GM18858 (cell line): ENCODE measurements at regions not wholly inside any gene's neighbourhood (a gene's known extent, or its start where the extent isn't known, plus 50 kb on each side); places are given as distances from the start of the nearest gene placed in this dataset.
"Not testable (repeated sequence)": the region's sequence is repeated elsewhere in the genome, so short reads cannot be mapped to it uniquely, and the experiment has no call there.

Experiments
- ATAC-seq: cut with Tn5 transposase; IDR thresholded peaks from one replicate; pipeline ENCODE4 v1.9.1; 2021; ENCODE audit not compliant: unreplicated experiment

DNA sequence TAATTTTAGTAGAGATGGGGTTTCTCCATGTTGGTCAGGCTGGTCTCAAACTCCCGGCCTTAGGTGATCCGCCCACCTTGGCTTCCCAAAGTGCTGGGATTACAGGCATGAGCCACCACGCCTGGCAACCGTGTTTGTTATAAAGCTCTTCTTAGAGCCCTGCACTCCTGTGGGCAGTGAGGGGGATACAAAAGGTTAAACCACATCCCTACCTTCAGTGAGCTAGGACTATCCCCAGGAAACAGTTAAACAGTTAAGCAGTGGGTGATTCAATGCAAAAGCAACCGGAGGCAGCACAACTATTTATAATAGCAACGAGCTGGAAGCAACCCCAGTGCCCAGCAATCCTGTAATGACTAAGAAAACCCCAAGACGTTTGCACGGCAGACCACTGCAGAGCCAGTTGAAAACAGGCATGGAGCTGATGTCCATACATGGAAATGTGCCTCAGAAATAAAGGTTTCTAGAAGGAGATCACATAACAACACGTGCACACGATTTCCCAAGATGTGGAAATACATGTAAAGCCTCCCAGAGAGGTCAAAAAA is 107.2 kb upstream of the LYZL2 start:
- peak; percentile 92 for ATAC-seq

DNA sequence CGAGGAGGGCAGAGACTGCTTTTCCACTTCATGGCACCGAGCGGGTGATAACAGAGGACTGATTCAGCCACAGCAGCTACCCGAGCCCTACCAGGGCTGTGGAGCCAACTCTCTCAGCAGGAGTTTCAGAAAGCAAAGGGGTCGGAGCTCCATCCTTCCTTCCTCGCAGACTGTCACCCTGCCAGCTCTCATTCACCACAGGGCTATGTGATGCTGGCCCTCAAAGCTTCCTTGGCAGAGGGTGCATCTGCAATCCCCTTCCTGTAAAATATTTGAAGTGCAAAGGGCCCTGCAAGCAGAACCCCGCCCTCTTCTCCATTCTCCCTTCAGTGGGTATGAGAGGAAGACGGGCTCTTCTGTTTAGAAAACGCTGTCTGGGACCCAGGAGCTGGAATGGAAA is 105.3 kb upstream of the LYZL2 start:
- ATAC-seq, result no peak

DNA sequence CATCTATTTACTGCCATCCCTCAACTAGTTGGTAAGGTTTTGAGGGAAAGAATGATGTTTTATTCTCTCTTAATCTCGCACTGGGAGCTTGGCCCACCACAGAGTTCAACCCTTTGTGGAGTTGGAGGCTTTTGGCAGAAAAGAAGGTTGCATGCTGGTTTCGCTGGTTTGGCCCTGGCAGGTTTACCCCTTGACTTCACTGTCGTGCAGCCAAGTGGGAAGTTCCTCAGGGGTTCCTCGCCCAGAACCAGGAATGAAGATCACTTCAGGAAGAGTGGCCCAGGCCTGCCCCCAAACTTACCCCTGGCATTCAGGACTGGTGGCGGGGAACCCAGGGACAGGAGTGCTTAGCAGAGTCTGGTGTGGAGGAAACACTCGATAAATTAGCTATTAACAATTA is 103.1 kb upstream of the LYZL2 start:
- no peak for ATAC-seq

DNA sequence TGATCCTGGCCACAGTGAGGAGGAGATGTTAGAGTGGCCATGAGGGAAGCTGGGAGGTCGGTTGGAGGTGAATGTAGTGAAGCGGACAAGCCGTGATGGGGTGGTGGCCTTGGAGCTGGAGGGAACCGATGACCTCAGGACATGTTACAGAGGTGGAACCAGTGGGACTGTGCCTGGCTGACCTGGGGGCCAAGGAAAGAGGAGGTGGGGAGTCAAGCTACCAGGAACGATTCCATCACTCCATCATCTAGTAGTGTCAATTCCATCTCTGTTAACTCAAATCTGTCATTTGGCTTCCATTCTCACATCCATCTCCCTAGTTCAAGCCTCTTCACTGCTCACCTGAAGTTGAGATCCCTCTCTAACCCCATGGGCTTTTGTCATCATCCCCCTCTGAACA is 102.4 kb upstream of the LYZL2 start:
- ATAC-seq, result no peak

DNA sequence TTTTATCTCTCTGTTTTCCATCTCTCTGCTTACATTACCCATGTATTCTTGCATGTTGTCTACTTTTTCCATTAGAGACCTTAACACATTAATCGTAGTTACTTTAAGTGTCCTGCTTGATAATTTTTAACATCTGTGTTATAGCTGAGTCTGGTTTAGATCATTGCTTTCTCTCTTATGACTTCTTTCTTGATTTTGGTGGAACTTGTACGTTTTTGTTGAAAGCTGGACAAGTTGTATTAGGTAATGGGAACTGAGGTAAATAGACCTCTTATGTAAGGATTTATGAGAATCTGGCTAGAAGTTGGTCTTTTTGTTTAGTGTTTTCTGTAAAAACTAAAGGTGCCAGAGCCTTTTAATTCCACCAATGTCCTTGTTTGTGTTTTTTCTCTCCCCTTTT is 100.8 kb upstream of the LYZL2 start:
- ATAC-seq, result no peak

DNA sequence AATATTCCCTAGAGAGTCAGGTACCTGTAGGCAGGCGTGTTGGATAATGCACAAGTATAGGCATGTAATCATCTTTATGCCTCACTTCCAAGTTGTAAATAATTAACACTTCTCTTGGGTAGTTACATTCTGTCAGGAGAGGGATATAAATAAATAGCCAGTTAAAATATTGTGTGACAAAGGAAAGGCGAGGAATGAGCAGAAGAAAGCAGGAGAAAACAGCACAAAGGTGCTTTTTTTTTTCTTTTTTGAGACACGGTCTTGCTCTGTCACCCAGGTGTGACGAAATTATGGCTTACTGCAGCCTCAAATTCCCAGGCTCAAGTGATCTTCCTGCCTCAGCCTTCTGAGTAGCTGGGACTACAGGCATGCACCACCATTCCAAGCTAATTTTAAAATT is 99.2 kb upstream of the LYZL2 start:
- ATAC-seq, result no peak

DNA sequence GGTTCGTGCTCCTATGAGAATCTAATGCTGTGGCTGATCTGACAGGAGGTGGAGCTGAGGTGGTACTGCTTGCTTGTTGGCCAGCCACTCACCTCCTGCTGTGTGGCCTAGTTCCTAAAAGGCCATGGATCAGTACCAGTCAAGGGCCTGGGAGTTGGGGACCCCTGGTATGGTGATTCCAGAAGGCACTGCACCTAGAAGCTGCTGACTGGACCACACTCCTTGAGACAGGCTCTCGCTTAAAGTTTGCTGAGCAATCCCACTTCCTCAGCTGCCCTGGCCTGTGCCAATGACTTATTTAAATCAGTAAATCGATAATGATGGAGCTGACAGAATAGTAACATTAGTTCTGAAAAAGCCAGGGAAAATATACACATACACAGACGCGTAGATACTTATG is 98.6 kb upstream of the LYZL2 start:
- ATAC-seq, result no peak

DNA sequence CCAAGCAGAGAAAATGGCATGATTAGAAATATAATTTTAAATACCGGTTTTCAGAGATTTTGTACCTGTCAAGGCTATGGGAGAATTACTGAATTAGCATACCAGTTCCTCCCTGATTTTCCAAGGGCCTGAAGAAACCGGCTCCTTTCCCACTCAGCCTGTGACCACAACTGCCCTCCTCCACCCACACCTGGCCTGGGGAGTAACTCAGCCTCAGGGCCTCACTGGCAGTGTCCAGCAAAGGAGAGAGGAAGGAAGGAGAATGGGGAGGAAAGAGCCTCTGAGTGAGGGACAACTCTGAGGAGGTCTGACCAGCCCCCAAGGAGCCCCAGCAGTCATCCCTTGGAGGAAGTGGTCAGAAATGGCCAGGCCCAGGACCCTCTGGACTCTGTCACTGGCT is 98.0 kb upstream of the LYZL2 start:
- ATAC-seq, result no peak

DNA sequence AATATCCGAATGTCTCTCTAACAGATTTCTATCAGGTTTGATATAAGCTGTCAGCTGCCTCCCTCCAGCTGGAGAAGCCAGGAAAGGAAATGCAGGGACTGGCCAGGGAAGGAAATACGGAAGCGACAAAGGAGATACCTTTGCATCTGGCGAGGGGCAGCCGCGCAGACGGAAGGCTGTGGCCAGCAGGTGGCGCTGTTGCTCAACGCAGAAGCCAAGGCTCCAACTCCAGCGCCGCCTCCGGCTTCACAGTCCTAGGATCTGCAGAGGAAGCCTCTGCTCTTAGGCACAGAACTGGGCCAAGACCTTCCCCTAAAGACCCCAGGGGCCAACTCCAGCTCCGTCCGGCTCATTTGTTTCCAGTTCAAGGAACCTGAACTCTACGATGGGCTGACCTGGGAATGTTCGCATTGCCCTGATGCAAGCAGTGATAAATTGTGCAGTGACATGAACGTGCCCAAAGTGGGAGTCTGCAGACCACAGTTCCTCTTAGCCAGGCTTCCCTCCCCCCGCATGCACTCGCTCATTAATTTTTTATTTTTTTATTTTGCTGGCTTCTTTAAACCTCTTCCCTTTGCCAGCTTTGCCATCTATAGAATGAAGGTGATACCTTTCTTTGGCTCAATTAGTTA is 97.3 kb upstream of the LYZL2 start:
- ATAC-seq, result peak; percentile 68

DNA sequence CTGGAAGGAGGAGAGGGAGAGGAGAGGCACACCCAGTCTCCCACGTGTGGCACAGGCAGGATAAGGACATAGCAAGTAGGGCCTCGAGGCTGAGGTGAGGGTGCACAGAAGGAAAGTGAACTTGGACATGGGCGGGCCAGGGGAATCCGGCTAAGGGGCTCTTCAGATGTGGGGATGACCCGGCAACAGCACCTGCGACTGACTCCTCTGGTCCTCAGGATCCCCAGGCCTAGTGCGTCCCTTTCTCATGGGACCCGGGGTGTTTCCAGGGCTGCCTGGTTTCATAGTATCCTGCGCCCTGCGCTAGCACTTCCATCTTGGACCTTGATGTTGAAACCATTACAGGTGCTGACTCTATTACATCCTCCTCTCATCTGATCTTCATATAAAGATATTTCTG is 96.1 kb upstream of the LYZL2 start:
- no peak for ATAC-seq

DNA sequence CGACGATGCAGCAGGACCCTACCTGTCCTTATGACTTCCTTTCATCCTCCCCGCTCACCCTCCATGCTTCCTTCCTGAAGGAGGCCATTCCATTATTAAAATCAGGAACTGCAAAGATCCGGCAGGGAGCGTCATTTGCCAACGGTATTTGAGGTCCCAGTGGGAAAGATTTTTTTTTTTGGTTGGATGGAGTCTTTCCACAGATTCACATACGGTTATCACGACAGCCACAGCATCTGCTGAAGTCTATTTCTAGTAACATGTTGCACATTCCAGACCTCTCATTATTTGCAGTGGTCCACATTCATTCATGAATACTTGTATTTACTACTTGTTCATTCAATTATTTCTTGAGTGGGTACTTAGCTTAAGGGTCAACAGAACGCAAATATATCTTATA is 94.7 kb upstream of the LYZL2 start:
- ATAC-seq, result no peak

DNA sequence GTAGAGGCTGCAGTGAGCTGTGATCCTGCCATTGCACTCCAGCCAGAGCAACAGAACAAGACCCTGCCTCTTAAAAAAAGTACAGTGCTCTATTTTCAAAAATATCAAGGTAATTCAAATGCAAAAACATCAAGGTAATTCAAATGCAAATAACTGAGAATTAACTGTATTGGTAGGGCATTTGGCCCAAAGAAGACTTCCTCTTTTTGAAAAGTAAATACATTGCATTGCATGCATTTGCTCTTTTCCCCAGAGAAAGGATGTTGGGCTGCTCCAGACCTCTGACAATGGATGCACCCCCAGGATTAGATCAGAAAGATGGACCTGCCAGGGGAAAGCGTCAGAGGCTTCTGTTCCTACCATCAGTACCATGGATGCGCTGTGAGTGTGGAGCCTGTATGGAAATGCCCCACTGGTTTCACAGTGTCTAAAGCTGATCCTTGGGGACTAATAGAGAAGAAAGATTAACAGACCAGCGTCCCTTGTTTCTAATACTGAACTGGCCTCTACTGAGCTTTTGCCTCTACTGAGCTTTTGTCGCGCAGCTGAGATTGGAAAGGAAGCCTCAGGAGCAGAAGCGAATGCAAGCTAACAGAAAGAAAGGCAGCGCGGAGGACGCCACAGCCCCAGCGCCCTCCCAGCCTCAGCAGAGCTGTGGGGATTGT is 93.5 kb upstream of the LYZL2 start:
- ATAC-seq, result no peak

DNA sequence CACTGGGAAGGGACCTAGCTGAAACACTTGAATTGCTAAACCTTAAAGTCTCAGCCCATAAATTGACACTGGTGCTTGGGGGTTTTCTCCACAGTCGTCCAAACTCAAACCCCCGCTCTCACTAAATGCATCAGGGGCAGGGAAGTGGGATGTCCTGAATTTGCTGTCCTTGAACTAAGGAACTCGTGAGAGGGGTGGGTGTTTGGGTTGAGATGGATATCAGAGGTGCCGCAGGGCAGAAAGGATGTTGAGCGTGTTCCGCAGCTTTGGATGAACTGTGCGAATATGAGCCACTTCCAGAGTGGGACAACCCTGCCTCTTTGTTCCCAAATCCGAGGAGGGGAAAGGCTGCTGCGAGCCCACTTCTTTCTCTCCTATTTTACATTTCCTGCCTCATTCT is 90.3 kb upstream of the LYZL2 start:
- no peak for ATAC-seq

DNA sequence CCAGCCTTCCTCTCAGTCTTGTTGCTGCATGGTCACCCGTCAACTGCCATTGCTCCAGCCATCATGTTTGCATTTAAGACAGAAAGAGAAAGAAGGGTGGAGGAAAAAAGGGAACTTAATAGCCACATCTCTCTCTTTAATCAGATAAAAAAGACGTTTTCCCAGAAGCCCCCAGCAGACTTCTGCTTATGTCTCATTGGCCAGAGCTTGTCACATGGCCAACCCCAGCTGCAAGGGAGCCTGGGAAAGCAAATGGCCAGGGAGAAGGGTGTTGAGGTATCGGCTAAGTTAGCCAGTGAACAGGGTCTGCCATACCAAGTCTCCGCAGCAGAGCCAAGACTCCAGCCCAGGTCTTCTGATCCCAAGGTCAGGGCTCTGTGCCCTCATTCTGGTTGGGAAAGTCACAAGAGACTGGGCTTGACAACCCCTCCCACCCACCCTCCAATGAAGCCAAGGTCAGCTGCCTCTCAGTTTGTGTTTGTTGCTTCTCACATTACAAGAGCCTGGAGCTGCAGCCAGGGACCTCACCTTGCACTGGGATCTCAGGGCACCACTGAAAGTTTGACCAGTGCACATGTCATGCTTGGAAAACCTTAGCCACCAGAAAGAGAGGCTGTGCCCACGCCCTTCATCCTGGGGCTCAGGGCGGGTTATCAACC is 80.3 kb upstream of the LYZL2 start:
- ATAC-seq, result no peak

DNA sequence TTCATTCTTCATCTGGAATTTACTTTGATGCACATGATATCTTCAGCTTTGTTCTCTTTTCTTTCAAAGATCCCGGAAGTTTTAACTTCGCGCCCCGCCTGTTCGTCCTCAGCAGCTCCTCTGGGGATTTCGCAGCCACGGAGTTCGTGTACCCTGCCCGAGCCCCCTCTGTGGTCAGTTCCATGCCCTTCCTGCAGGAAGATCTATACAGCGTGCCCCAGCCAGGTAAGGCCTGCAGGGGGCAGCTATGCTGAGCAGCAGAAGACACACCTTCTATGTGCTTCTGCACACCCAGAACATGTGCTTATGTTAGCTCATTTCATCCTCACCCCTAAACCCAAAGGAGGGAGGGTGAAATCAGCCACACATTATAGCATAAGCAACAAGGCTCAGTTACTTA is 79.7 kb upstream of the LYZL2 start:
- ATAC-seq, result no peak

DNA sequence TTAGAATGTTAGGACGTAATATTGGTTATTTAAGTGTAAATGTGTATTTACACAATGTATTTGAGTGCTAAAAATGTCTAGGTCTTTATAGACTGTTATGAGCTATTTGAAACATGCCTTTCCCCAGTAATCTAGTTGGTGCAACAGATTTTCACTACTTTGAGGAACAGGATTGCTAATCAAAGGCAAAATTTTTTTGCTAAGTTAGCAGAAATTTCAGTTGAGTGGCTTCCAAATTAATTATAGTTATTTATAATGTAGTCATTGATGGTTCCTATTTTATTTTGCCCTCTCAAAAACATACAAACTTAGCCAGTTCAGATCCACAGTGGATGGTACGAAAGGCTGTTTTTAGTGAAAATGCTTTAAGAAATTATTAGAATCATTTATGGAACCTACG is 78.7 kb upstream of the LYZL2 start:
- no peak for ATAC-seq

DNA sequence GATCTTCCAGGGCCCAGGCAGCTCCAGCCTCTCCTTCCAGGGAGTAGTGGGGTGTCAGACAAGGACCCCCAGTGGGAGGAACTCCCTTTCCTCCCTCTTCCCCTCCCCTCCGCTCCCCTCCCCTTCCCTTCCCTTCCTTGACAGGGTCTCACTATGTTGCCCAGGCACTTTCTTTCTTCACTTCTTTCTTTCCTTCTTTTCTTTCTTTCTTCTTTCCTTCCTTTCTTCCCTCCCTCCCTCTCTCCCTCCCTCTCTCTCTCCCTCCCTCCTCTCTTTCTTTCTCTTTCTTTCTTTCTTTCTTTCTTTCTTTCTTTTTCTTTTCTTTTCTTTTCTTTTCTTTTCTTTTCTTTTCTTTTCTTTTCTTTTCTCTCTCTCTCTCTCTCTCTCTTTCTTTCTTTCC is 76.6 kb upstream of the LYZL2 start:
- ATAC-seq, result not testable (repeated sequence)

DNA sequence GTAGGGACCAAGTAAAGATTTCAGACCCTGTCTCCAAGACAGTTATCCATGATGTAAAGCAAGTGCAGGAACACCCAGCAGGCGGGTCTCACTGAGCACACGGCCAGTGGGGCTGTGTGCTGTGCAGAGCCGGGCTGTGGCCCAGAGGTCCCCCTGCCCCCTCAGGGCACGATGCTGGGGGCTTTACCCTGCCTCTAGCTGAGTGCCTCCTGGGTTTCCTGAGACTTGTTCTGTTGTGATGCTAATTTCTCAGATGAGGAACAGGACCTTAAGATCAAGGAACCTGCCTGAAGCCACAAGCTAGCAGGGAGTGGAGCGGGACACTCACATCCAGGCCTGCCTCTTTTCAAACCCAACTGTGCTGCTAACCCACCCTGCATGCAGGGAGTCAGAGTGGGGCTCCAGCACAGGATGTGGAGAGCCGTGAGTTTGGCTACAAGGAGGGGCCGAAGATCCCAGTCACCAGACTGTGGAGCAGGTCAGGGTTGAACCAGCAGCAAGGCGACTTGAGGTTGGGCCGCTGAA is 76.1 kb upstream of the LYZL2 start:
- peak; percentile 10 for ATAC-seq

DNA sequence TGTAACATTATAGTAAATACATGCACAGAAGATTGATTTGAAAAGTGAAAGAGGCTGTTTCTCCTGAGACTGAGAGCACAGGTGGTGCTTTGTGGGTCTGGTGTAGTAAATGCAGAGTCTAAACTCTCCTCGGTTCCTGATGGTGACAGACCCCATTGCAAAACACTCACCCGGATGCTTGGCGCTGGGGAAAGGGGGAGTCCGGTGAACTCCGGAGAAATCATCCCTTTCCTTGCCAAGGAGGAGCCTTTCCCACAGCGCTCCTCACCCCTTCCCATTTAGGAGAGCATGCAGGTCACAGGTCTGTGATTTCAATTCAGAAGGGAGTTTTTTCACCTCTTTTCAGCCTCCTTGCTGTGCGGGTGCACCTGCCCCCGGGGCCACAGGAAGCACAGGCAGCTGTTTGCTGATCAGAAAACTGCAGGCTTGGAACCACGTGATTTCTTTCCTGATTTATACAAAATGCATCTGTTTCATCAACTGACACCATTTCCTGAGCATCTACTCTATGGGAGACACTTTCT is 75.6 kb upstream of the LYZL2 start:
- ATAC-seq, result peak; percentile 33

DNA sequence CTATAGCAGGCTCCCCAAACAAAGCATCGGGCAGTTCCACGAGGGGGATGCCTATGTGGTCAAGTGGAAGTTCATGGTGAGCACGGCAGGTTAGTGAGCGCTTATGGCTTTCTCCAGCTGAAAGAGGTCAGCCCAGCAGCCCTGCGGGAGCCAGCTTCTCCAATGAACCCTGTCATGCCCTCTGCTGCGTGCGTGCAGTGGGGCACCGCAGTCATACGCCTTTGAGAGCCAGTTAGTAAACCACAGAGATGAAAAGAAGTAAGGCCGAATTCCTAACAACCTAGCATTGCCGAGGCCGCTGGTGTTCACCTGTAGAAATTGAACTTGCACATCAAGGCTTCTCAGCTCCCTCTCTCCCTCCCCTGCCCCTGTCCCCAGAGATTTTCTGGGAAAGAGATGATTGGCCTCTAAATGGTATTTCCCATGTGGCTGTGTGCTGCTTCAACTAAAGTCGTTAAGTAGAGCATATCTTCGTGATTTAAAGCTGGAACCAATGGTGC is 75.1 kb upstream of the LYZL2 start:
- not testable (repeated sequence) for ATAC-seq

DNA sequence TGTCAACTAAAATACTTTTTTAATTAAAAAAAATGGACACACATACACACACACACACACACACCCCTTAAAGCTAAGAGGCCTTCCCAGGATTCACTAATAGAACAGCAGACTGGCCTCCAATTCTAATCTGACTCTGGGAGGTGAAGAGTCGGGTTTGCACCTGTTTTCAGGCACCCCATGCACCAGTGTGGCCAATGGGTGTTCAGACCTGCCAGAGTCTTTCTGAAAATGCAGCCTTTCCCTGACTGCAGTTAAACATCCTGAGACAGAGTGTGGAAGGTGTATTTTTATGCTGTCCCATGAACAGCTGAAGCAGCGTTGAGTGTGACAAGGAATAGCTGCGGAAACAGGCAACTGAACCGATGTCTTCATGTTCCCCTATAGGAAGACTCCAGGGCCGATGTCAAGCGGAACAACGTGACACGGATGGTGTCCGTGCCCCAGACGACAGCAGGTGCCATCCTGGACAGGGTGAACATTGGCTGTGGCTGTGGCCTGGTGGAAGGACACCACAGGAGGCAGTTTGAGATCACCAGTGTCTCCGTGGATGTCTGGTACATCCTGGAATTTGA is 74.6 kb upstream of the LYZL2 start:
- ATAC-seq, result no peak
